Suprapubic skin (tissue), 3 donors: ENCODE measurements at regions not wholly inside any gene's neighbourhood (a gene's known extent, or its start where the extent isn't known, plus 50 kb on each side); places are given as distances from the start of the nearest gene placed in this dataset.

Experiments used
- CTCF ChIP-seq, 2 donors: fragments of 200-600 bp in 1 of 2; fragments of 450-650 bp in 1 of 2; sonication (generic) in 1 of 2; IDR thresholded peaks; one replicate each; pipeline ENCODE4 v1.5.1; 2016 to 2019; ENCODE audit warnings: antibody characterized with exemption in 2 of 2, mild to moderate bottlenecking in 1 of 2, moderate library complexity in 1 of 2
- POLR2A ChIP-seq, 2 donors: fragments of 450-650 bp; IDR thresholded peaks; one replicate each; pipeline ENCODE4 v1.6.1; 2017; ENCODE audit warnings: antibody characterized with exemption in 2 of 2, mild to moderate bottlenecking in 2 of 2, moderate library complexity in 2 of 2

GRCh38 chr5:174793684-174794328 is 69.4 kb downstream of the MSX2 start:
- TF ChIP-seq CTCF (IDR thresholded peaks at IDR 0.05) (peak; percentile 47 to 94), POLR2A (IDR thresholded peaks at IDR 0.05) (no peak)
